Stimulated activated CD4-positive, alpha-beta T cell treated with anti-CD3 and anti-CD28 coated beads, Interleukin-1b, Interleukin-23, amount 100 ng/mL, for 4 hours (primary cell): ENCODE measurements at regions not wholly inside any gene's neighbourhood (a gene's known extent, or its start where the extent isn't known, plus 50 kb on each side); places are given as distances from the start of the nearest gene placed in this dataset.

Source experiments
- DNase-seq, 2 donors: peaks; one replicate each; pipeline ENCODE4 v3.0.0-alpha.2; 2020; ENCODE audit warnings: low read depth in 2 of 2

DNA sequence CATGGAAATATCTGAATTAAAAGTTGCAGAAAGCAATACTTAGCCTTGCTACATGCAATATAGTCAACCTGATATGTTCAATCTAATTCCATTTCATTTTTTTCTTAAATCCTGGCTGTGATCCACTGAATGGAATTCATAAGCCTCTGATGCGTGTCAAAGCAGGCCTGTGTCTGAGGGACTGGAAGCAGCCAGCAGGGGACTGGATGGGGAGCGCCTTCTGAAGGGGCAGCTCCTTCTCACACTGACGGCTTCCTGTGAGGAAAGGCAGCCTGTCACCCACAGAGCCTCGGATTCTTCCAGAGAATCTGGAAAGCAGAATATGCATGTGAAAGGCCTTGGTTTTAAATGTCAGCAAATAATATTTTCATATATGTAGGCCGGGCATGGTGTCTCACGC is 73.5 kb downstream of the KCNF1 start:
- DNase-seq, result no peak

DNA sequence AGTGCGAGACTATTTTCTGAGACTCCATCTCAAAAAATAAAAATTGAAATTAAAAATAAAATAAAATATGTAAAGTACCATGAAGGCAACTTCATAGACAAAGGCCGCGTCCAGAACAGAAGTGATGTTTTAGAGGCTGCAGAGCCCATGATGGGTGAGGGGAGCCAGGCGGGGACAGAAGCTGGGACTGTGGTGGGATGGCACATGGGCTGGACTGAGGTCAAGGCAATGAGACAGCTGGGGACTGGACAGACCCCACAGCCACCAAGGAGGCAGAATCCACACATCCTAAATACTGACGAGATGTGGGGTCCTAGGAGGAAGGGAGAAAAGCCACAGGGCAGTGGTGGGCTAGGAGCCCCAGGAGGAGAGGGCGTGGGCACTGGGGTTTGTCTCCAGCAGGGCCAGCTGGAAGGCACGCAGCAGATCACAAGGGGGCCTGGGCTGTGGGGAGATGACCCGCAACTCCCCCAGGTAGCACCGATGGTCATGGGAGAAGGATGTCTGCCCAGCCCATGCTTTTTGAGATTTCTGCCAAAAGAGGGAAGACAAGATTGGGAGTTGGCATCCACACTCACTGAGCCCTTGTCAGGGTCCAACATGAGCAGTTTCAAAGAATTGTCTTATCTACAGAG is 74.3 kb downstream of the KCNF1 start:
- DNase-seq, result no peak

DNA sequence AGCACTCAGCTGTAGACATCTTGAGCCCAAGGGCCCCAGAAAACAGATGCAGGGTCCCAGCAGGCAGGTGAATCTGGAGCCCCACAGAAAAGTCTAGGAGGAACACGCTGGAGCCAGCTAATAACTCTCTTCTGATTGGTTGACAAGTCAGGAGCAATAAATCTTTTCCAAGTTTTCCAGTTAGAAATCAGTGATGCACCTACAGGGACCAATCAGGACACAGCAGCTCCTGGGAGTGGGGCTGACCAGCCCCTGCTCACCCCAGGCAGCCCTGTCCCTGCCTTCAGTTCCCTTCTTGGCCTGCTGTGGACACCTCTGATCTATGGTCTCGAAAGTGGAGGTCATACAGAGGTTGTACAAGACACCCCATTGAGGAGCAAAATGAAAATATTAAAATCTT is 75.7 kb downstream of the KCNF1 start:
- DNase-seq, result no peak

DNA sequence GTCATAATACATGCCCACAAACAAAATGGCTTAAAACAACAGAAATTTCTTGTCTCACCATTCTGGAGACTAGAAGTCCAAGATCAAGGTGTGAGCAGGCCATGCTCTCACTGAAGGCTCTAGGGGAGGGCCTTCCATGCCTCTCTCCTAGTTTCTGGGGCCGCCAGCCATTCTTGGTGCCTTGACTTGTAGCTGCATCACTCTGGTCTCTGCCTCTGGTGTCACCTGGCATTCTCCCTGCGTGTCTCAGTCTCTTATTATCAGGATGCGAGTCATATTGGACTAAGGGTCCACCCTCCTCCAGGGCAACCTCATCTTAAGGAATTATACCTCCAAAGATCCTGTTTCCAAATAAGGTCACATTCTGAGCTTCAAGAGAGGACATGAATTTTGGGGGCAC is 76.1 kb downstream of the KCNF1 start:
- no peak for DNase-seq

DNA sequence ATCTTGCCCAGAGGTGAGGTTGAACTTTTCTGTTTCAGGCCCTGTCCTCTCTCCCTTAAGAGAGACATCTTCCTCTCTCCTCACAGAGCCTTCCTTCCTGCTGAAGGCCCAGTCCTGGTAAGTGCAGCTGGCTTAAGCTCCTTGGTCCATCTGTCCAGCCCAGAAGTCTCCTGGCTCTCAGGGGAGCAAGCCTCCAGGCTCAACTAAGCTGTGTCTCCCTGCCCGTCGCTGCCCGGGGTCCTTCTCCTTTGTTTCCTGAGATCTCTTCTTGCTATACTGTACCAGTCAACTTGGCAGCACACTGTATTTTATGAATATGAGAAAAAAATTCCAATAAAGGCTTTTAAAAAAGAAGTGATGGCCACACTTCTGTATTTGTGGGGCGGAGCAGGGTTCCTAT is 77.4 kb downstream of the KCNF1 start:
- DNase-seq, result no peak

DNA sequence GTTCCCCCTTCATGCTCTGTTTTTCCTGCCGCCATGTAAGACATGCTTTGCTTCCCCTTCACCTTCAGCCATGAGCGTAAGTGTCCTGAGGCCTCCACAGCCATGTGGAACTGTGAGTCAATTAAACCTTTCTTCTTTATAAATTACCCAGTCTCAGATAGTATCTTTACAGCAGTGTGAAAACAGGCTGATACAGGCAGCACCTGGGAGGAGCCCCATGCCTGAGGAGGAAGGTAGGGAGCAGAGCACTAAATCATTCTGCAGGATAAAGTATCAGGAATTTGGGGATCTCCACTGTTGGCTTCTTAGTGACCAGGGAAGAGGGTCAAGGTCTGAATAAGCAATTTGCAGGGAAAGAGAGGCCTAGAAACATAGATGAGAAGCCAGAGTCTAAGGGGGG is 78.0 kb downstream of the KCNF1 start:
- no peak for DNase-seq

DNA sequence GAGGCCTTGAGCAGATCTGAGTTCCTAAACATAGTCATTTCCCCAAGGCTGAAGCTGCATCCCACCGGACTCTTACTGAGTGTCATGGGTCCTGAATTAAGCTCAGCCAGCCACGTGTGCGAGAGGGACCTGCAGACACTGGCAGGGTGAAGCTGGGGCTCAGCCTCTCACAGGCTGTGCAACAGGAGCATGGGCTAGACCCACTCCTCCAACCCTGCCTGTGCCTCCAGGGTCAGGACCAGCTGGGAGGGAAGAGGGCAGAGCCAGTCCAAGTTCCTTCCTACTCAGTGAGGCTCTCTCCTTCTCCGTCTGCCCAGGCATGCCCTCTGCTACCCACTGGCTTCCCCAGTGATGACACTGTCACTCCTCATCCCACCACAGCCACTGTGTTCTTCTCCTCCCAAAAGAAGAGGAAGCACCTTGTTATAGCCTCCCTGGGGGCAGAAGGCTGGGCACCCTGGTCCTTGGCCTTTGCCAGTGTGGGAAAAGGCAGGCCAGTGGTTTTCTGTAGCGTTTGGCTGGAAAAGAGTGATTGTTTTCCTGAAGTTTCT is 78.9 kb downstream of the KCNF1 start:
- DNase-seq, result no peak

DNA sequence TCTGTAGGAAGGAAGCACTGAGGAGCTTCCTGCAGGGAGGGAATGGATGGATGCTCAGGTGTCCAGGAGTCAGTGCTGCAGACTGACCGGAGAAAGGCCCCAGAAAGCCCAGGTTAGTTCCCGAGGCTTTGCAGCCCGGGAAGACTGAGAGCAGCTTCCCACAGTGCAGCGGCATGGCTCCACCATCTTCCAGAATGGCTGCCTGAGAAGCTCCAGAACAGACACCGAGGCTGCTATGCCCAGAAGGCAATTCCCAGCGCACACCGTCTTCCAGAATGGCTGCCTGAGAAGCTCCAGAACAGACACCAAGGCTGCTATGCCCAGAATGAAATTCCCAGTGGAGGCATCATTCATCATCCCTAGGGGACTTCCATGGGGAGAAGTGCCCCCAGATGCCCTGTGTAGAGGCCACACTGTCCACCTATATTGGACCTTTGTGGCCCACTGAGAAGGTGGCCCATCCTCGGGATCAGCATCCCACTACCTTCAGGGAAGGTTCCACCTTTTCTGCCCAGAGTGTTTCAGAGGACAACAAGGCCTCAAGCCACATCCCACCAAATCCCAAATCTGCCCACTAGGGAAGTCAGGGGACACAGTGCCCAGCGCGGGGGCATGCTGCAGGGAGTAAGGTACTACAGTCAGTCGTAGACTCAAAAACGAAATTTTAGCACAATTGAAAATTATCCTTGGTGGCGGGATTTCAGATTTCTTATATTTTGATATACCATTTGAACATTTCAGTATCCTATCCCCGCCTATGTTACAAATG is 80.5 kb downstream of the KCNF1 start:
- no peak for DNase-seq

DNA sequence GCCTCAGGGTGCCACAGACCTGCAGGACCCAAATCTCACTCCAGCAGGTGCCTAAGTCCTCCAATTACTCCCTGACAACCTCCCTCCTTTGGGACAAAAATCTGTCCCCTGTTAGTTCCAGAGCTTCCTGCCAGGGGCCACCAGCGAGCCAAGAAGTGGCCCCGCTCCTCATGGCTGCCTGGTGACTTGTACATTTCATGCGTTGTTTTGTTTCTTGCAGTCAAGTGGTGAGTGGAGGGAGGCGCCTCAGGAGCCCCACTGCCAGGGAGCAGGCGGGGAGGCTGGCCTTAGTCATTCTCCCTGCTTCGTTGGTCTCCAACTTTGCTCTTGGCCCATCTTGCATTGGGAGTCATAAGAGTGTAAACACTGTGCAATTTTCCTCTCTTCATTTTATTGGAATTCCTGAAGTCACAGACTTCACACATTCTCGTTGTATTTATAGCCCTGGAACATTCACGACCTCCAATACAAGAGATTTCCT is 81.3 kb downstream of the KCNF1 start:
- DNase-seq, result no peak

DNA sequence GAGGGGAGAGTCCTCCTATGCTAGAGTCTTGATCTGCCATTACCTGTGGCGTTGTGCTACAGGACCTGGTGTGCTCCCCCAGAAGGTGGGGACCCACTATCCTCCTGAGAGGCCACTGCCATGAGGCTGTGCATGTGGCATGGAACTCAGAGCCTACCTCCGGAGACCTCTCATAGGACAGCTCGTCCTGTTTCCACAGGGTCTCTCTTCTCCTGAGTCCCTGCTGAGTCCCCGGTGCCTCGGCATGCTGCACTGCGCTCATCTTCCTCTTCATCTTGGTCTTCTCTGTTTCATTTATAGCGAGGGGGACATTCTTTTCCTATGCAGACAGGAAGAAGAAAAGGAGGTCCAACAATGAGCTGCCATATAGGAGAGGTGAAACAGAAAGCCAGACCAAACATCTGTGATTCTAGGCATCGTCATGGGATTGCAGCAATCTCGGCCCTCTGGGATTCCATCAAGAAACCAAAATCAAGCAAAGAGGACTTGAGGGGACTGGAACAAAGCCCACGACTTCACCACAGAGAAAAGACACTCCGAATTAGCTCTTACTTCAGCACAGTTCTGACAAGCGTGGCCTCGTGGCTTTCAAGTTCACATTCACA is 83.7 kb downstream of the KCNF1 start:
- DNase-seq, result no peak

DNA sequence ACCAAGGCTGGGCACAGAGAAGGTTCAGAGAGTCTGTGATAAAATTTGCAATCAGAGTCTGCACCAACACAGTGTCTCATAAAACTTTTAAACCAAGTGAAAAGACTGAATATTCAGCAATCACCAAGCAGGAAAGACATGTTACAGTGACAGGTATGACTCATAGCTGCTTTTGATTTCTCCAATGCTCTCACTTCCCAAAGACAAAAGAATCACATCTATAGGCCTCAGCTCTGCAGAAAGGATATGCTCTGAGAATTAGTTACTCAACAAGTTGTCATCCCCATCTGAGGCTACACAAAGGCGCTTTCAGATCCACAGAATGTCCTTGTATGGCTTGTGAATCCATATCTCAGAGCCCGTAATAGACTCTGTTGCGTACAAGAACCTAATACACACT is 92.5 kb downstream of the KCNF1 start:
- DNase-seq, result no peak

DNA sequence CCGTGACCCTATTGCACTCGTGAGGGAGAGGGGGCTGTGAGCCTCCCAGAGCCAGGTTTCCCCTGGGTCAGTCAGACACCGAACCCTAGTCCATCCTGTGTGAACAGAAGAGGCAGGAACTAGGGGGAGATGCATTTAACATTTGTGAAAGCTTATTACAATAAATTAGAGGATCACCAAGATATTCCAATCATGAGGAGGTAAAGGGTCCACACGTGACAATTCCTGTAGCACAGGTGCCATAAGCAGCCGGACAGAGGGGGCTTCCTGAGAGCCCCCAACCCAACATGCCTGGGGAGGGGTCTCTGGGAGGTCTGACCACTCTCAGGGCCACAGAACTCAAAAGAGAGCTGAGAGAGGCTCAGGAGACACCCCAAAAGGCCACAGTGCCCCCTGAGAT is 93.3 kb downstream of the KCNF1 start:
- DNase-seq, result no peak

DNA sequence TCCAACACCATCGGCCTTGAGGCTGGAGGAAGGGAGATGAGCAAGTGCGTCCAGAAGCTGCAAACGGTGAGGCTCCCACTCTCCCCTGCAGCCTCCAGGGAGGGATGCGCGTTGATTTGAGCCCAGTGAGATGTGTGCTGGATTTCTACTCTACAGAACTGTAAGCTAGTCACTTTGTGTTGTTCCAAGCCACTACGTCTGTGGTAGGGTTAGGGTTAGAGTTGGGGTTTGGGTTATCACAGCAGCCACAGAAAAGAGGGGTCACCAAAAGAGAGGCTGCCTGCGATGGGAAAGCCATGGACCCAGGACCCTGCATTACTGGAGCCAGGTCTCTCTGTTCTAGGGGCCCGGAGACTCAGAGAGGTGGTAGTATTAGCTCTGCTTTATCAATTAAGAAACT is 94.5 kb downstream of the KCNF1 start:
- DNase-seq, result no peak

DNA sequence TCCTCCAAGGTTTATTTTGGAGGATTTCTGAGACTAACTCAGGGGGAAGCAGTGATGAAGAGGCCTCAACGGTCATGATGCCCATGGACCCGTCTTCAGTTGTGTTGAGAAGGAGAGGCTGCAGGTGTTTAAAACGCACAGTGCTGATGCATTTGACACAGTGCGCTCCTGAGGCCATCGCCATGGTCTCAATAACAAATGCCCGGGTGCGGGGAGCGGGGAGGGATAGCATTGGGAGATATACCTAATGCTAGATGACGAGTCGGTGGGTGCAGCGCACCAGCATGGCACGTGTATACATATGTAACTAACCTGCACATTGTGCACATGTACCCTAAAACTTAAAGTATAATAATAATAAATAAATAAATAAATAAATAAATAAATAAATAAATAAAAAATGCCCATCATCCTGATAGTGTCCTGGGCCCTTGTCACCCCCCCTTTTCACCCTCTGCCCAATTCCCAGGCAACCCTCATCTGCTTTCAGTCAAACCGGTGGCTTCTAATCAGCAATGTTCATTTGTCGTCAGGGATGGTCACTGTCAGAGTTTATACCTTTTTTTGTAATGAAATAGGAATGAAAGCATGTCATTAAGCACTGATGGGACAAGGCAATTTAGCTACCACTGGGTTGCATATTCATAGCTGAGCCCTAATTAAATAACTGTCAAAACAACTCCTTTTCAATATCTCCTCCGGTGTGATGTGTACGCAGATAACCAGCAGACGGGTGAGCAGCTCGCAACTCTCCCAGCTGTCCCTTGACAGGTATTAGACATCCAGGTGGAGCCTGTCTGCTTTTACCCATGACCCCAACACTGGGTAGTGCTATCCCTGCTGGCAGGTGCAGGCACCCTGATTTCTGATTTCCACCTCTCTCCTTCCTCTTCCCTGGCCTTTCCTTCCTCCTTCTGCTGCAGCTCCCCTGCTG is 95.9 kb downstream of the KCNF1 start:
- no peak for DNase-seq

DNA sequence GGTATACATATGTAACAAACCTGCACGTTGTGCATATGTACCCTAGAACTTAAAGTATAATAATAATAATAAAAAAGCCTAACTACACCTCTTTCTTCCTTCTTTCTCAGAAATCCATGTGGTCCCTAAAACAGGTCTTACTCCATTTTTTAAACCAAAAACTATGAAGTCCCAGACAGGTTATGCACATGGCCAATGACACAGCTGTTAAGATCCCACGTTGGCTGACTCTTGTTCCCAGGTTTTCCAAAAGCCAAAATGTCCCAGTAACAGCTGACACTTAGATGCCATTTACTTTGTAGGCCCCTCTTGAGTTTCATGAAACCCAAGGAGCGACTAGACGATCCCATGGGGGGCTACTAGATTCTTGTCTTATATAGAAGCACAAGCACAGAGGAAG is 97.0 kb downstream of the KCNF1 start:
- DNase-seq, result no peak

DNA sequence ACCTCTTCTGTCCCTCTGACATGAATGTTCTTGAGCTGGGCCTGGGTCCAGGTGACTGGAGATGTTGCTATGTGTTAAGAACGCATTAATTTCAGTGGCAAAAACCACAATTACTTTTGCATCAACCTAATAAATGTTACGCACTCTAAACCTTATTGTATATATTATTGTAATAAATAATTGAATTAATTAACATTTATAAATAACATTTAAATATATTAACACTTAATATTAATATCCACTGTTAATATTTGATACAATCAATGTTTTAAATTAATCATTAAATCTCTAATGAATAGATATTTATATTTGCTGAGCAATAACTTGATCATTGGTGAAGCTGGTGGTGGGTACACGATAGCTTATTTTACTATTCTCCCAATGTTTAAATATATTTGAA is 97.4 kb downstream of the KCNF1 start:
- no peak for DNase-seq

DNA sequence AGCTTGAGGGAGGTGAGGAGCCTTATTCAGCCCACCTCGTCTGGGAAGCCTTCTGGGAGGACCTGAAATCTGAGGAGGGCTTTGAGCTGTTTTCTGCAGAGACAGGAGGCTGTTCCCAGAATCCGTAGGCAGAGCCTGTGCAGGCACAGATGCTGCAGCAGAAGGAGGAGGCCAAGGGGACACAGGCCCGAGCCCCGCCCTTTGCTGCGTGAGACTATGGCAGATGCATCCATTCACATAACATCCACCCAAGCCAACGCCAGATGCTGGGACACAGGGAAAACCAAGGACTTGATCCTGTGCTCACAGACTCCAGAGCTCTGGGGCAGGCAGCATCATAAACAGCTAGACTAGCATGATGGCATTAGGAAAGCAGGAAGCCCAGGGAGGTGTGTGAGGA is 98.2 kb downstream of the KCNF1 start:
- DNase-seq, result no peak

DNA sequence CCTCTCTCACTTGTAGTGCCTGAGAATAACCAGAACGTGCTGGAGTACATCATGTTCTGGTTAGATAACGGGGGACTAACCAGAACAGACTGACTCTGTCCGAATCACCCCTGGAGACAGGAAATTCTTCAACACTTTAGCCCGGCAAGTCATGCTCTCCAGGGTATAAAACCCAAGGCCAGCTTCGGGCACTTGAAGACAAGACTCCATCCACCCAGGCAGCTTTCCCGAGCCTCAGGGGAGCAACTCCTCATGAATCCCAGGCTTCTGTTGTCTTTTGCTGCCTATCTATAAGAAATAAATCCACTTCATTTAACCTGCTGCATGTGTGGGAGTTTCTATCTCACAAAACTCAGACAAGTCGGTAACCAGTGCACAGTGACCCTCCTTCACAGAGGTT is 99.6 kb downstream of the KCNF1 start:
- DNase-seq, result no peak

DNA sequence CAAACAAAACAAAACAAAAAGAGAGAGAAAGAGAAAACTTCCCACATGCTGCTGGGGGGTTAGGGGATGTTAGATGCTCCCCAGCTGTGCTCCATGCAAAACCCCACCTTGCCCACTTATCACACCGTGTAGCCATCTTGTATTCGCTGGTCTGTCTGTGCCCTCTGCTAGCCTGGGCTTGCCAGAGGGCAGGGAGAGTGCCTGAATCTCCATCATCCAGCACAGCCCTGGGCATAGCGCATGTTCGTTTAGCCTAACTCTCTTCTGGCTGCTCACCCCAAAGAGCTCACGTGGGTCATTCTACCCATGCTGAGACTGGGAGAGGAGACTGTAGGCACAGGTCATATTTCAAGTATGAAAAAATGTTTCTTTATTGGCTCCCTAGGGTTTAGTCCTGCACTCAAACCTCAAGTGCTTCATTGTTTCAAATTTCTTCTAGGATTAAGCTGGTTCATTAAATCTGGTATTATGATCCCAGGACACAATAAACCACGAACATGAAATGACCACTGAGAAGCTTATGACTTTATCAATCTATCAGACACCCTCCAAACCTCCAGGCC is 100.5 kb downstream of the KCNF1 start:
- DNase-seq, result no peak

DNA sequence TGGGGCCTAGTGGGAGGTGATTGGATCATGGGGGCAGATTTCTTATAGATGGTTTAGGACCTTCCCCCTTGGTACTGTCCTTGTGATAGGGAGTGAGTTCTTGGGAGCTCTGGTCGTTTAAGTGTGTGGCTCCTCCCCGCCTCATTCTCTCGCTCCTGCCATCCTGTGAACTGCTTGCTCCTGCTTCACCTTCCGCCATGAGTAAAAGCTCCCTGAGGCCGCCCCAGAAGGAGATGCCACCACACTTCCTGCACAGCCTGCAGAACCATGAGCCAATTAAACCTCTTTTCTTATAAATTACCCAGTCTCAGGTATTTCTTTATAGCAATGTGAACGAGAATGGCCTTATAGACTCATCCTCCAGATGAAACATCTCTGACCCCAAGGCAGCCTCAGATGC is 101.5 kb downstream of the KCNF1 start:
- no peak for DNase-seq

DNA sequence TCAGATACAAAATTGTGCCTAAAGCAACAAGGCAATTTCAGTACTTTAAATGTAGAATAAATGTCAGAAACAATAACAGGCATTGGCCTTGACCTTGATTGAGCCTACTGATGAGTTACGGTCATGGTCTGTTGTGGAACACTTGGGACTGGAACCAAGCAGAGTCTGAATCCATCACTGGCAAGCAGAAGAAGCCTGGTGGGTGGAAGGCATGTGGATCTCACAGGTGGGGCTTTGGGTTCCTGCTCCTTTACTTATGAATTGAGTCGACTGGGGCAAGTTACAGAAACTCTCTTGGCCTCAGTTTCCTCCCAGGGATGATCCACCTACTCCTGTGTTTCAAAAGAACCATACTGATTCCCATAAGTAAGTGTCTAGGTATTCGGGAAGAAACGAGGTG is 102.3 kb downstream of the KCNF1 start:
- no peak for DNase-seq
